ENCODE measurements at regions not wholly inside any gene's neighbourhood (a gene's known extent, or its start where the extent isn't known, plus 50 kb on each side); places are given as distances from the start of the nearest gene placed in this dataset.

- intact Hi-C loops (cut with DNase I): no loop called here
- no peak for DNase-seq
- 62 to 84% (median 71%) methylated on average over 3 of the region's 3 CpGs for WGBS, 4 donors
- Histone ChIP-seq H3K9me3 (replicated peaks in 1 of 3) (no peaks in the 10 kb centered on the region), H3K27me3 (no peaks in the 10 kb centered on the region), H3K36me3 (replicated peaks in 1 of 2) (no peaks in the 10 kb centered on the region), H3K4me1 (replicated peaks in 1 of 2) (no peaks in the 10 kb centered on the region), H3K27ac (no peak overlapping the region), H3K4me3 (no peak overlapping the region)
- no peak for TF ChIP-seq CTCF (IDR thresholded peaks at IDR 0.05)
- no peak for TF ChIP-seq POLR2A (IDR thresholded peaks at IDR 0.05)
Measured at GRCh38 chr7:41586931-41587640, 115.8 kb downstream of the INHBA start.

- no peaks in the 10 kb centered on the region for H3K9me3 ChIP-seq (replicated peaks in 1 of 3)
- DNase-seq: no peak
- no peak overlapping the region for H3K27ac ChIP-seq
- no peak for TF ChIP-seq CTCF (IDR thresholded peaks at IDR 0.05)
- no peak for TF ChIP-seq POLR2A (IDR thresholded peaks at IDR 0.05)
- H3K27me3 ChIP-seq: no peaks in the 10 kb centered on the region
- no peaks in the 10 kb centered on the region for H3K36me3 ChIP-seq (replicated peaks in 1 of 2)
- WGBS, 4 donors: 58 to 73% (median 62%) methylated on average over 5 of the region's 5 CpGs
- no peak overlapping the region for H3K4me3 ChIP-seq
- H3K4me1 ChIP-seq (replicated peaks in 1 of 2): no peaks in the 10 kb centered on the region
- intact Hi-C loops (cut with DNase I): no loop called here
Measured at GRCh38 chr7:41584746-41585145, 118.1 kb downstream of the INHBA start.

- WGBS, 4 donors: 73 to 91% (median 87%) methylated on average over 1 of the region's 1 CpG
- no peak for DNase-seq
- no peak overlapping the region for H3K27ac ChIP-seq
- no peak for TF ChIP-seq POLR2A (IDR thresholded peaks at IDR 0.05)
- no peak for TF ChIP-seq CTCF (IDR thresholded peaks at IDR 0.05)
- no peaks in the 10 kb centered on the region for H3K9me3 ChIP-seq (replicated peaks in 1 of 3)
- H3K4me3 ChIP-seq: no peak overlapping the region
- no peaks in the 10 kb centered on the region for H3K27me3 ChIP-seq
- H3K36me3 ChIP-seq (replicated peaks in 1 of 2): no peaks in the 10 kb centered on the region
- H3K4me1 ChIP-seq (replicated peaks in 1 of 2): peaks cover 0 to 4% of the 10 kb centered on the region in 2 donors
- intact Hi-C loops (cut with DNase I): no loop called here
Measured at GRCh38 chr7:41582116-41582515, 120.8 kb downstream of the INHBA start.

- Histone ChIP-seq H3K9me3 (replicated peaks in 1 of 3) (no peaks in the 10 kb centered on the region), H3K27me3 (no peaks in the 10 kb centered on the region), H3K4me3 (no peak overlapping the region), H3K27ac (no peak overlapping the region), H3K4me1 (replicated peaks in 1 of 2) (peaks cover 0 to 4% of the 10 kb centered on the region in 2 donors), H3K36me3 (replicated peaks in 1 of 2) (no peaks in the 10 kb centered on the region)
- 32 to 56% (median 48%) methylated on average over 1 of the region's 1 CpG for WGBS, 4 donors
- TF ChIP-seq POLR2A (IDR thresholded peaks at IDR 0.05) (no peak), CTCF (IDR thresholded peaks at IDR 0.05) (no peak)
- intact Hi-C loops (cut with DNase I): no loop called here
- no peak for DNase-seq
Measured at GRCh38 chr7:41581041-41581440, 121.8 kb downstream of the INHBA start.
